Fibroblast of skin of back (primary cell): ENCODE measurements at regions not wholly inside any gene's neighbourhood (a gene's known extent, or its start where the extent isn't known, plus 50 kb on each side); places are given as distances from the start of the nearest gene placed in this dataset.
"Not testable (repeated sequence)": the region's sequence is repeated elsewhere in the genome, so short reads cannot be mapped to it uniquely, and the experiment has no call there.

Experiments used
- DNase-seq: peaks from one replicate; pipeline ENCODE4 v3.0.0-alpha.2; 2013

DNA sequence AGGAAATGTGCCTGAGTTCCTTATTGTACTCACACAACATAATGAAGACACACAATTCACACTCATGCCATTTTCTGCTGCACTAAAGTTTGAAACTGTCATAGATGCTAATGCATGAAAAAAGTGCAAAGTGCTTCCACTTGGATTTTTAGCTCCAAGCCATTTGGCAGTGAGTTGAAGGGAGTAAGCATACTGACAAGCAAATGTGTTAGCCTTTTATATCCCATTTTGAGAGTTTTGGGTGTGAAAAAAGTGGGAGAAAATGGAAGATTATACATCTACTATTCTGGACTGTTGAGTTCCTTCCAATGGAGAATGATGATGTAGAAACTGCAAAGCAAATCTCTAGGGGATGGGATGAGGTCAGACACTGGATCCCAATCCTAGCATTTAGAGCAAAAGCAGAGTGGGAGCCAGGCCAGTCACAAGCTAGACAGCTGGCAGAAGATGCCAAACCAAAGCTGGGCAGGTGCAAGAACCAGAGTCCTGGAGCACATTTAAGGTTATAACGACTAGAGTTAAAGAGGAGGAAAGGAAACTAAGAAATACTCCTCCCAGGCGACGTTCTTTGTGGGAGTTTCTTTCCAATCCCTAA lies 216.8 kb downstream of the FBXO8 start:
- DNase-seq, result no peak

DNA sequence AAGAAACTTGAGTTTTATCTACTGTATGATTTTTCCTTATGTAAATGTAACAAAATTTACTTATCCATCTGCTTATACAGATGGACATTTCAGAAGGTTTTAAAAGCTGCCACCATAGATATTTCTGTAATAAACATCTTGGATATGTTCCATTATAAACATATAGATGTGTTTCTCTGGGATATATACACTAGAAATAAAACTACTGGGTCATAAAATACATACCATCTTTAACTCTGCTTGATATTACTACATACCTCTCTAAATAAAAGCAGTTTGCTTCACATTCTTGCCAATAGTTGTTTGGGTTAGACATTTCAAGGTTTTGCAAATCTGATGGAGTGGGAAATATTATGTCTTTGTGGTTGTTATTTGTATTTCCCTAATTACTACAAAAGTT lies 220.6 kb downstream of the FBXO8 start:
- DNase-seq, result no peak

DNA sequence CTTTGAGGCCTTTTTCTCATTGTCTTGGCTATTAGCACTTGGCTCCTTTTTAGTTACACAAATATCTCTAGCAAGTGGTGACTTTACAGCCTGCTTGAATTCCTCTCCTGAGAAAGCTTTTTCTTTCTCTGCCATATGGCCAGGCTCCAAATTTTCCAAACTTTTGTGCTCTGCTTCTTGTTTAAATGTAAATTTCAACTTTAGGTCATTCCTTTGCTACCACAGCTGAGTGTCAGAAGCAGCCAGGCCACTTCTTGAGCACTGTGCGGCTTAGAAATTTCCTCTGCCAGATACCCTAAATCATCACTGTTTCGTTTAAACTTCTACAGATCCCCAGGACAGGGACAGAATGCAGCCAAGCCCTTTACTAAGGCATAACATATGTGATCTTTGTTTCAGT lies 222.4 kb downstream of the FBXO8 start:
- no peak for DNase-seq

DNA sequence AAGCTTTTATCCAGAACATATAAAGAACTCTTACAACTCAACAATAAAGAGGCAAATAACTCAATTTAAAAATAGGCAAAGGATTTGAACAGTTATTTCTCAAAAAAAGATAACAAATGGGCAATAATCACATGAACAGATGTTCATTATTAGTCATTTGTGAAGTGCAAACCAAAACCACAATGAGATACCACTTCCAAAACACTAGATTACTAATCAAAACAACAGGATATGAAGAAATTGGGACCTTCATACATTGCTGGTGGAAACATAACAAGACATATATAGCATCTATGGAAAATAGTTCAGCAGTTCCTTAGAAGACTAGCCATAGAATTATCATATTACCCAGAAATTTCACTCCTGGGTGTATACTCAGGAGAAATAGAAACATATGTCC lies 224.6 kb downstream of the FBXO8 start:
- DNase-seq, result no peak

DNA sequence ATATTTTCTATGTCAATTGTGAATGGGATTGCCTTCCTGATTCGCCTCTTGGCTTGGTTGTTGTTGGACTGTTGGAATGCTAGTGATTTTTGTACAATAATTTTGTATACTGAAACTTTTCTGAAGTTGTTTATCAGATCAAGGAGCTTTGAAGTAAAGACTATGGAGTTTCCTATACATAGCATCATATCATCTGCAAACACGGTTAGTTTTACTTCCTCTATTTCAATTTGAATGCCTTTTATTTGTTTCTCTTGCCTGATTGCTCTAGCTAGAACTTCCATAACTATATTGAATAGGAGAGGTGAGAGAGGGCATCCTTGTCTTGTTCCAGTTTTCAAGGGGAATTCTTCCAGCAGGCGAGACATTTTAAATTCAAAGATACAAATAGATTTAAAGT lies 226.5 kb downstream of the FBXO8 start:
- no peak for DNase-seq

DNA sequence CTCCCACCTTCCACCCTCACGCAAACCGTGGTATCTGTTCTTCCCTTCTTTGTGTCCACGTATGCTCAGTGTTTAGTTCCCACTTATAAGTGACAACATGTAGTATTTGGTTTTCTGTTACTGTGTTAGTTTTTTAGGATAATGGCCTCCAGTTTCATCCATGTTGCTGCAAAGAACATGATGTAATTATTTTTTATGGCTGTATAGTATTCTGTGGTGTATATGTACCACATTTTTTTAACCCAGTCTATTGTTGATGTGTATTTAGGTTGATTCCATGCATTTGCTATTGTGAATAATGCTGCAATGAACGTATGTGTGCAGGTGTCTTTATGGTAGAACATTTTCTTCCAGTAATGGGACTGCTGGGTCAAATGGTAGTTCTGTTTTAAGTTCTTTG lies 228.1 kb downstream of the FBXO8 start:
- DNase-seq, result no peak

DNA sequence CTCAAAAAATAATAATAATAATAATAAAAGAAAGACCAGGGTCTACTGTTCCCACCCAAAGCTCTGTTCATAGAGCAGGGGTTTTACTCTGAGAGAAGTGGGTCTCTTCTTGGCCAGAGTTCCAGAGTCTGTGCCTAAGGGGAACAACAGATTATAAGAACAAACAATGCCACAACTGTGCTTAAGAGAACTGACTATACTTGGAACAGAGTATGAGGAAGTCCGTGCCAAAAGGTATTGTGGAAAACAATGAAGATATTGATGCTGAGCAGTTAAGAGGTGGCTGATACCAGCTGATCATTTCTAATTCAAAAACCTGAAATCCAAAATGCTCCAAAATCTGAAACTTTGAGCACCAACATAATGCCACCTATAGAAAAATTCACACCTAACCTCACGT lies 229.6 kb downstream of the FBXO8 start:
- no peak for DNase-seq

DNA sequence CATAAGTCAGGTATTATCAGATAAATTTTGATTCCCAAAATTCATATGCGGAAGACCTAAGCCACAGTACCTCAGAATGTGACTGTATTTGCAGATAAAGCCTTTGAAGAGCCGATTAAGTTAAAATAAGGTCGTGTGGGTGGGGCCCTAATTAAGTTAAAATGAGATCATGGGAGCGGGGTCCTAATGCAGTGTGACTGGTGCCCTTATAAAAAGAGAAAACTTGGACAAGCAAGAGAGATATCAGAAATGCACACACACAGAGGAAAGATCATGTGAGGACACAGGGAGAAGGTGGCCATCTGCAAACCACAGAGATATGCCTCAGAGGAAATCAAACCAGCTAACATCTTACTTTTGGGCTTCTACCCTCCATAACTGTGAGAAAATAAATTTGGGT lies 236.1 kb downstream of the FBXO8 start:
- DNase-seq, result no peak

DNA sequence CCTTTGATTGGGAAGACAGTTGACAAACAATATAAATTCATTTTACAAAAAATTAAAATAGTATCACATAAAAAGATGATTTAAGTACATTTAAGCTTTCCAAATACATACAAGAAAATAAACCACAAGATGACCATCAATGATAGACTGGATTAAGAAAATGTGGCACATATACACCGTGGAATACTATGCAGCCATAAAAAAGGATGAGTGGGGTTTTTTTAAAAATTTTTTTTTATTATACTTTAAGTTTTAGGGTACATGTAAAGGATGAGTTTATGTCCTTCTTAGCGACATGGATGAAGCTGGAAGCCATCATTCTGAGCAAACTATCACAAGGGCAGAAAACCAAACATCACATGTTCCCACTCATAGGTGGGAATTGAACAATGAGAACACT lies 237.6 kb downstream of the FBXO8 start:
- not testable (repeated sequence) for DNase-seq

DNA sequence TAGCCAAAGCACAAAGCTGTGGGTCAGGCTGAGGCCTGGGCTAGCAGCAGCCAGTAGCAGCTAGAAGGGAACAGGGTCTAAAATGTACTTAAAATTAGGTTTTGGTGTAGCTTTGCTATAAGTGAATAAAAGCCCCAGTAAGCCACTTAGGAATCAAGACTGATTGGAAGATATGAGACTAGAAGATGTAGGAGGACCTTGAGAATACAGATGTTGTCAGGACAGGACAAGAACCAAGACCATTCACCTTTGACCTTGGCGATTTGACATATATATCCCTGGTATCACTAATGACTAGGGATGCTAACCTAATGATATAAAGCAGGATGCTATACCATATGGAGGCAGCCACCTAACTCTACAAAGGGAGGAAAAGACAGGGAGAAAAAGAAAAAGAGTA lies 238.1 kb downstream of the FBXO8 start:
- DNase-seq, result no peak

DNA sequence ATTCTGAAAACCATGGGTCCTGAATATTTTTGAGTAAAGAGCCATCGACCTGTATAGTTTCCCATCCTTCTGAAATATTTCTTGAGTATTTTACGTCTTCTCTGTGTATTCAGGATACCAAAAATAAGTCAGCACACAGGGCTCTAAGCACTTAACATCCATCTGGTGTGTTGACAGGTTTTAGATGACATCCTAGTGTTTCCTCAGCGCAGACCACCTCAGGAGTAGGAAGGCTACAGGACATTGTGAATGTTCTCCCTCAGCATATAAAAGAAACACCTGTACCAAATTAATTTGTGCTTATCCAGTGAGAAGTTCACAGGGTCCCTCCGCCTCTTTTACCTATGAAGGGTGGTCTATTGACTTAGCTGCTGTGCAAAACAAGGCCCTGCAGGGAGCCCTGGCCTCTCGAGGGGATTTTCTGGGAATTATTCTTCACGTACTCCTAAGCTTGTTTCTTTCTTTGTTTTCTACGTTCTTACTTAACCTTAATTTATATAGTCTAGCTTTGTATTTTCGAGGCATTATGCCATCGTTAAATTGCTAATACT lies 241.8 kb downstream of the FBXO8 start:
- DNase-seq, result no peak

DNA sequence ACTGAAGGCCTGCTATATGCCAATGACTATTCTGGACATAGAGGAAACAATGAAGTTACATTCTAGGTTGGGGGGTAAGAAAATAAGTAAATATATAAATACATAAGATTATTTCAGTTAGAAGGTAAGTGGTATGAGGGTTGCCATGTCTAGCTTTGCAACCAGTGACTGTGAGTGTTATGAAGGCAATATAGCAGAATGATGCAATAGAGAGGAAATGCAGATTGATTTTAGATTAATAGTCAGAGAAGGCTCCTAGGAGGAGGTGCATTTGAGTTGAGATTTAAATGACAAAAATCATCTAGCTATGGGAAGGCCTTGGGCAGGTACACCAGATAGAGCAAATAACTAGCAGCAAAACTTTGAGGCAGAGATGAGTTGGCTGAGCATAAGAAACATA lies 243.2 kb downstream of the FBXO8 start:
- no peak for DNase-seq

DNA sequence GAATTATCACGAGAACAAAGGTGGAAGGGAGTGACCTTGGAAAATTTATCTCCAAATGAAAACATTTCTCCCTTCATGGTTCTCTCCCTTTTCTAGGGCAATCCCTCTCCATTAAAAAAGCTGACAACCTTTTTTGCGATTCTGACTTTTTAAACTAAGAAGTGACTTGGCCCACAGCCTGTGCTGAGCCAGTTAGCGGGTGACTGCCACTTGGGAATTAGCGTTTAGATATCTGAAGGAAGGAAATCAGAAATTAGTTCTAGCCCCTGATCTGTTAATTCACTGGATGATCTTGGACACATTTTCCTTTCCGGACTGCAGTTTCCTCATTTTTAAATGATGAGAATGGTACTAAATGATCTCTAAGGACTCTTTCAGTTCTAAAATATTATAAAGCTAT lies 245.0 kb downstream of the FBXO8 start:
- no peak for DNase-seq

DNA sequence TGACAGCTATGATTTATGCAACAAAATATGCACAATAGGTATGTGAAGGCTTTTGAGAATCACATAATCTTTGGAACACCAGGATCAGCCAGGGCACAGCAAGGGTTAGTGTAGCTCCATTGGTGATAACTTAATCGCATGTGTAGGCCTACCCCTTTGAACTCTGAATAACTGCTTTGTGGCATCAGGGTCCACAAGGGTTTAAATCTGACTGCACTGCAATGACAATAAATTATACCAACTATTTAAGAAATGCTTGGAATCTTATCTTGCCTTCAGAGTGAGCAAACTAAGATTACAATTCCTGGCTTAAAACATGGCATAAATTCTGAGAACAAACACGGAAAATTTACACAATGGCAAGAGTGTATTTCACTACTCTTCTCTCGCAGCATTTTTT lies 245.8 kb downstream of the FBXO8 start:
- no peak for DNase-seq

DNA sequence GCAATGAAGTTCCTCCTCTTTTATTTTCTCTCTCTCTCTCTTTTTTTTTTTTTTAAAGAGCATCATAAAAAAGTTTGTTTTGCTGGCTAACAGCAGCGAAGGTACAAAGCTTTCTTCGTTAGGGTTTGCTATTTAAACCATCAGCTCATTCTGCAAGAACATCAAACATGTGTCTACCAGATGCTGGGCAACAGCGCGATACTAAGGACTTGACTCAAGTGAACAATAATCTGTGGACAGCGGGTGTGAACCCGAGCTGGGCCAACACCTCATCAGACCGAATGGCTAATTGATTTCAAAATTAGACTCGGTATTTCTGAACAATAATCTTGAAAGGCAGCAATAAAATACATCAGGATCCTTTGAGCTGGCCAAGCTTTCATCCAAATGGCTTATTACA lies 246.4 kb downstream of the FBXO8 start:
- no peak for DNase-seq

DNA sequence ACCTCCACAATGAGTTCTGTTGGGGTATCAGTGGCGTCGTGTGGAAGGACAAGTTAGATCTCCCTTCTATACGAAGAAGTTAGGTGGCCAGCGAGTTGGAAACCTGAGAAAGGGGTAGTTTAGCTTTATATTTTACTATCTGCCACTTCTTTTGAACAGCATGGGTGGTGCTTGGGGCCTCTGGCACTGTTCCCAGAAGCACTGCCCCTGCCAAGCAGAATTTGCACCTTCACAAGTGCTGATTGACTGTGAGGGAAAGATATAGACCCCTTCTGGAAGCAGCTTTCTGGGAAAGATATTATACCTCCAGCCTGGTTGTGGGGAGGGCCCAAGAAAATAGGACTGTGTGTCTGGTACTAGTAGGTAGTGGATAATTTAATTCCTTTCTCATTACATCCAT lies 246.9 kb downstream of the FBXO8 start:
- DNase-seq, result no peak

DNA sequence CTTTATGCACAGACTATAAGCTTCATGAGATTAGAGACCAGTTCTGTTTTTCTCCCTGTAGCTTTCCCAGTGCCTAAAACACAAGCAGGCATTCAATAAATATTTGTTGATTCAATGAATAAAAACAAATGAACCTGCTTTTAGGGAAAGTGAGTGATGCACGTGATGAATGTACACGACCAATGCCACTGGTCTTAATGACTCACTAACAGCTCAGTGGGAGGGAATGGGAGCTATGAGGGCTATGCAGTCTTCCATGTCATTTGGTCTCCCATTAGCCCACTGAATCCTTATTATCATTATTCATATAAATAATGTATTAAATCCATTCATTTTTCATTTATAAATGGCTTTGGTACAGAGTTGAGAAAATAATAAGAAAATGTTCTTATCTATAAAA lies 247.4 kb downstream of the FBXO8 start:
- peak; percentile 27 for DNase-seq

DNA sequence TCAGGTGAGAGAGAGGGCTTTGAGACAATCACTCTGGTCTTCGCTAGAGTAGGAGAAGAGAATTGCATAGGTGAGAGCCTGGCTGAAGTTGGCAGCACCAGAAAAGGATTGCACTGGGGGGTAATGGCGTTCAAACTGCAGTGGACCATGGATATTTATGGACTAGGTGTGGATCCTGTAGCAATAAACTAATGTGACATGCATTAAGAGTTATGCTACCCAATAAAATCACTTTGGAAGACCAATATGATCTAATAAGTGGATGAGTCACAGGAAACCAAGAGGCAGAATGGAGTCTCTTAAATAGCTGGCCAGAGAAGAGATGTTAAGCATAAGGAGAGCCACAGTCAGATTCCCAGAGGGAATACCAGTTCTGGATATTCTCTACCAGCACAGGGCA lies 259.8 kb downstream of the FBXO8 start:
- no peak for DNase-seq

DNA sequence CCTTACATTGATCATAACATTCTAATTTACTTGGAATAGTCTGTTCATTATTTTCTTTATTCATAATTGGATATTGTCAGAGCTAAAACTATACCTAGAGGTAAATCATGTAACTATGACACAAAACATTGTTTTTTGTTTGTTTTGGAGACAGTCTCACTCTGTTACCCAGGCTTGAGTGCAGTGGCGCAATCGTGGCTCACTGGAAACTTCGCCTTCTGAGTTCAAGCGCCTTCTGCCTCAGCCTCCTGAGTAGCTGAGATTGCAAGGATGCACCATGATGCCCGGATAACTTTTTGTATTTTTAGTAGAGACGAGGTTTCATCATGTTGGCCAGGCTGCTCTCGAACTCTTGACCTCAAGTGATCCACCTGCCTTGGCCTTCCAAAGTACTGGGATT lies 265.2 kb downstream of the FBXO8 start:
- no peak for DNase-seq

DNA sequence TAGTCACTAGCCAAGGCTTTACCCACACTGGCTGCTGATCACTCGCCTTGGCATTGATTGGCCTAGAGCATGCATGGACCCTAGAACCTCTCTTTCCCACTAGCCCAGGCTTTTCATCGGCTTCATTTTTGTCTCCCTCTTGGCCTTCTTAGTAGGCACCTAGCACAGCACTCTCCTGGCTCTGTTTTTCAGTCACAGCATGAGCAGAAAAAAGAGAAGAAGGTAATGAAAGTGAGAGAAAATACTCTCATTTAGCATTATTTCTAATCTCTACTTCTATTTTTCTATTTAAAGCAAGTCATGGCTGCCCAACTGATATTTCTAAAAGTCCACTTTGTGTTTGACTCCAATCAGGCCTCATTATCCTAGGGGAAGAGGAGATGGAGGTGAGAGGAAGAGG lies 267.2 kb downstream of the FBXO8 start:
- no peak for DNase-seq

DNA sequence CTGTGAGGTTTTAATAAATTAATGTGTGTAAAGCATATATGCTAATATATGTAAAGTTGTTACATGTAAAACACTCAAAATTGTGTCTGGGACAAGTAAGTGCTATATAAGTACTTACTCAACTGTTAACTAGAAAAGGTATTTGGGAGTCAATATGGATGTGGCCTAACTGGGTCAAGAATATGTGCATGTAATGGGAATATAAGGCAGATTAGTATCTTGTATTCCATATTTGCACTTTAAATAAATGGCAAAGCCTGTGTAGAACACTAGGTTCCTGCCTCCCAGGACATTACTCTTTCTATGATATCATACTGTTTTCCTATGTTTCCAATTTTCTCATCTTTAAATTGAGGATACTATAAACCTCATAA lies 270.6 kb downstream of the FBXO8 start:
- no peak for DNase-seq

DNA sequence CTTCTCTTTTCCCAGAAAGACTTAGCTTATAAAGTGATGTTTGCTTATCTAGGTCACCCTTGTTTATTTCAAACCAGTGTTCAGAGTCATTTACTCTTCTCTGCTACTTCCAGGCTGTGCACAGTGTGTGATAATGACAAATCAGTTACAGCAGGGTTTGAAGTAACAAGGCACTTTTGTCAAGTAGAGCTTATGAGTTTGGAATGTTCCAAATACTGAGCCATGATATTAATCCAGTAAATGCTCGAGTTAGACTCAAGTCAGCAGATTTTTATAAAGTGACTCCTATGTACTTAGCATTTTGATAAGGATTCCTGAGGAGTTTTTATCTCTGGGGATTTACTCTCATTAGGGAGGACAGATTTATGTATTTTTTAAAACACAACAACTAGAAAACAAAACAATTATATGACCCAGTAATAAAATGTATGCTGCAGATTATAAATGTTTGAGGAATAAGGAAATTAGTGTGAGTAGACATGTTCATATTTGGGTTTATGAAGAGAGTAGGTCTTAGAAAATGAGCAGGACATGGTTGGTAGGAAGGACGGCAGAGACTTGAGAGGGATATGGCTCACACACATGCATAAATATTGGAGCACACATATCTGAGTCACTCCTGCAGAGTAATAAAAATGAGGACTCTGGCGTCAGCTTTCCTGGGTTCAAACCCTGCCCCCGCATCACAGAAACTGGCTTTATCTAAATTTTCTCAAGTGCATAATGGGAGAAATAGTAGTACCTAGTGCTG lies 271.2 kb downstream of the FBXO8 start:
- DNase-seq, result peak; percentile 3

DNA sequence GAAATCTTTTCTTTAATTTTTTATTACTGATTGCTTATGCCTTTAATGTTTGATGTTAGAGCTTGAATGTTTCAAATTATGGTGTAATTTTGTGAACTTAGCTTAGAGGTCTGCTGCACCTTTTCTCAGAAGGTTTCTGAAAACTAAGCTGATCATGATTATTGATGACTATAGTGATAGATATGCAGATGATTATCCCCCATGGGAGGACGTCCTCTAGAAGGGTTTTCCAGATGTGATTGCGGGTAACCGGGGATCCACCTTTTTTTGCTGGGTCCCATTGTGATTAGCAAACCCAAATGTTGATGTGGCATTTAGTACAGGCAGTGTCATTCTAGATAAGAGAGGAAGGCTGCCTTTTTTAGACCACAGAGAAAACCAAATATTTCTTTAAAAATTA lies 272.9 kb downstream of the FBXO8 start:
- no peak for DNase-seq

DNA sequence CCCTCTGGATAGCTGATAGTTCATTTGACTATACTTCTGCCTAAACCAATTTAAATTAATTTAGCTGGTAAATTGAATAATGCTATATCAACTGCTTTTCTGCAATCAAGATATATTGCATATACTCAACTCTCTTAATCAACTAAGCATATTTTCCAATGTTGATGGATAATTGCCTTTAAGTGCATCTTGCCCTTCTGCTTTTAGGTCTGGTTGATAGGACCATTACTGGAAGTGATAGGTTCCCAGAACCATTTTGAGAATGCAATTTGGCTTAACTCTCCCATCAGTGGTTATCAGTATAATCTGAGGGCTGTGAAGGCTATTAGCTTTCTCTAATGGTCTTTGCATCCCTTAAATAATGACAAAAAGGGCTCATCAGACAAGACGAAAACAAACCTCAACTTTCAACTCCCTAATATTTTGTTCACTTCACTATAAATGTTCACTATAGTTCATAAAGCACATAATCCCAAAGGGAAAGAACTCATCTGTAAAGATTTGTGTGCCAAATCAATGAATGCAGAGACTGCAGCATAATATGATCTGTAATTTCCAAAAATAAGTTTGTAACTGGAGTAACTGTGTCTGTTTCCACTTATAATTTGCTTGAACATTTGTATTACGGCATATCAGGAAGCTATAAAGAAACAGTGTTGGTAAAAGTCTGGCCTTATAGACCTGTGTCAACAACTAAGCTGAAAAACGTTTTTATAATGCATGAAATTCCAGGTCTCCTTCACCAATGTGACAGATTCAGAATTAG lies 273.6 kb downstream of the FBXO8 start:
- DNase-seq, result no peak
